ENCODE measurements at regions not wholly inside any gene's neighbourhood (a gene's known extent, or its start where the extent isn't known, plus 50 kb on each side); places are given as distances from the start of the nearest gene placed in this dataset.

GRCh38 chr6:119470893-119471542, 121.5 kb upstream of the MAN1A1 start:
- DNase-seq (ENCODE audit: low read depth in 2 of 2, low spot score in 1 of 2) = no peak

- DNase-seq (ENCODE audit: low read depth in 2 of 2, low spot score in 1 of 2) = no peak
Observed at GRCh38 chr6:119467488-119468081, 118.0 kb upstream of the MAN1A1 start.

GRCh38 chr6:119466226-119466625, 116.7 kb upstream of the MAN1A1 start:
- no peak for DNase-seq (ENCODE audit: low read depth in 2 of 2, low spot score in 1 of 2)

- no peak for DNase-seq (ENCODE audit: low read depth in 2 of 2, low spot score in 1 of 2)
Observed at GRCh38 chr6:119463081-119463626, 113.6 kb upstream of the MAN1A1 start.

- DNase-seq (ENCODE audit: low read depth in 2 of 2, low spot score in 1 of 2) = no peak
Observed at GRCh38 chr6:119461187-119461586, 111.6 kb upstream of the MAN1A1 start.

- no peak for DNase-seq (ENCODE audit: low read depth in 2 of 2, low spot score in 1 of 2)
Observed at GRCh38 chr6:119459207-119459974, 109.8 kb upstream of the MAN1A1 start.

GRCh38 chr6:119454714-119455113, 105.2 kb upstream of the MAN1A1 start:
- DNase-seq (ENCODE audit: low read depth in 2 of 2, low spot score in 1 of 2) = no peak

GRCh38 chr6:119453242-119454200, 104.0 kb upstream of the MAN1A1 start:
- no peak for DNase-seq (ENCODE audit: low read depth in 2 of 2, low spot score in 1 of 2)

- DNase-seq (ENCODE audit: low read depth in 2 of 2, low spot score in 1 of 2) = no peak
Observed at GRCh38 chr6:119449331-119450156, 100.0 kb upstream of the MAN1A1 start.

- no peak for DNase-seq (ENCODE audit: low read depth in 2 of 2, low spot score in 1 of 2)
Observed at GRCh38 chr6:119447921-119448320, 98.4 kb upstream of the MAN1A1 start.

- no peak for DNase-seq (ENCODE audit: low read depth in 2 of 2, low spot score in 1 of 2)
Observed at GRCh38 chr6:119446609-119447008, 97.0 kb upstream of the MAN1A1 start.

- no peak for DNase-seq (ENCODE audit: low read depth in 2 of 2, low spot score in 1 of 2)
Observed at GRCh38 chr6:119446115-119446554, 96.6 kb upstream of the MAN1A1 start.

GRCh38 chr6:119445666-119446065, 96.1 kb upstream of the MAN1A1 start:
- DNase-seq (ENCODE audit: low read depth in 2 of 2, low spot score in 1 of 2) = no peak

- no peak for DNase-seq (ENCODE audit: low read depth in 2 of 2, low spot score in 1 of 2)
Observed at GRCh38 chr6:119444642-119445557, 95.3 kb upstream of the MAN1A1 start.

GRCh38 chr6:119443993-119444641, 94.6 kb upstream of the MAN1A1 start:
- no peak for DNase-seq (ENCODE audit: low read depth in 2 of 2, low spot score in 1 of 2)

- no peak for DNase-seq (ENCODE audit: low read depth in 2 of 2, low spot score in 1 of 2)
Observed at GRCh38 chr6:119442776-119443184, 93.2 kb upstream of the MAN1A1 start.

GRCh38 chr6:119440953-119441352, 91.4 kb upstream of the MAN1A1 start:
- no peak for DNase-seq (ENCODE audit: low read depth in 2 of 2, low spot score in 1 of 2)

GRCh38 chr6:119436583-119436982, 87.0 kb upstream of the MAN1A1 start:
- no peak for DNase-seq (ENCODE audit: low read depth in 2 of 2, low spot score in 1 of 2)
